HEK293 (cell line): ENCODE measurements at regions not wholly inside any gene's neighbourhood (a gene's known extent, or its start where the extent isn't known, plus 50 kb on each side); places are given as distances from the start of the nearest gene placed in this dataset.

Experiments
- CTCF ChIA-PET: fragments of 350-600 bp; formaldehyde crosslinking; extraction: SDS; loops from one replicate; lab custom pipeline; 2021; ENCODE audit warnings: antibody characterized with exemption; lab: Yijun Ruan, JAX
- POLR2A ChIA-PET: fragments of 300-600 bp; formaldehyde crosslinking; extraction: SDS; loops from one replicate; lab custom pipeline; 2020; ENCODE audit warnings: antibody characterized with exemption, inconsistent platforms; lab: Yijun Ruan, JAX
- H3K27ac ChIP-seq: fragments of 200-500 bp; sonication (Bioruptor generic); 2 replicates; pipeline ENCODE4 v1.5.1; 2014; ENCODE audit warnings: low read depth, low read length, control low read depth, inconsistent platforms; ENCODE audit errors: extremely low read depth
- H3K36me3 ChIP-seq, 2 experiments: fragments of 200-500 bp in 1 of 2; sonication (Bioruptor generic) in 1 of 2; 1 replicate in 1 of 2; 2 replicates in 1 of 2; pipeline ENCODE4 v1.5.1; 2014 to 2017; ENCODE audit warnings: inconsistent platforms in 2 of 2, low read length in 2 of 2; ENCODE audit not compliant: control insufficient read depth in 2 of 2, insufficient read depth in 1 of 2
- H3K4me1 ChIP-seq: fragments of 200-500 bp; sonication (Bioruptor generic); 2 replicates; pipeline ENCODE4 v1.5.1; 2014; ENCODE audit warnings: mild to moderate bottlenecking, low read length, inconsistent platforms; ENCODE audit not compliant: control insufficient read depth, insufficient read depth
- H3K4me3 ChIP-seq: 2 replicates; pipeline ENCODE4 v1.5.1; 2011; ENCODE audit warnings: low read depth, mild to moderate bottlenecking, control low read depth, low read length, moderate library complexity
- H3K9me3 ChIP-seq: fragments of 200-500 bp; sonication (Bioruptor generic); 2 replicates; pipeline ENCODE4 v1.5.1; 2014; ENCODE audit warnings: low read depth, low read length, inconsistent platforms; ENCODE audit not compliant: control insufficient read depth, insufficient read depth
- ATF2 ChIP-seq: fragments of 450-650 bp; formaldehyde crosslinking; IDR thresholded peaks from 2 replicates; pipeline ENCODE4 v1.5.1; 2016; ENCODE audit warnings: missing biosample characterization, missing genetic modification characterization, low read depth
- BCL11B ChIP-seq: fragments of 450-650 bp; formaldehyde crosslinking; IDR thresholded peaks from 2 replicates; pipeline ENCODE4 v1.5.1; 2016; ENCODE audit warnings: low read depth, missing biosample characterization, missing genetic modification characterization
- HIC1 ChIP-seq: fragments of 450-650 bp; formaldehyde crosslinking; IDR thresholded peaks from 2 replicates; pipeline ENCODE4 v1.5.1; 2016; ENCODE audit warnings: missing biosample characterization, missing genetic modification characterization
- KLF1 ChIP-seq: fragments of 450-650 bp; formaldehyde crosslinking; IDR thresholded peaks from 2 replicates; pipeline ENCODE4 v1.5.1; 2016; ENCODE audit warnings: missing biosample characterization, missing genetic modification characterization
- PRDM2 ChIP-seq: fragments of 450-650 bp; formaldehyde crosslinking; IDR thresholded peaks from 2 replicates; pipeline ENCODE4 v1.5.1; 2016; ENCODE audit warnings: missing biosample characterization, missing genetic modification characterization, borderline replicate concordance
- PRDM4 ChIP-seq: fragments of 450-650 bp; formaldehyde crosslinking; IDR thresholded peaks from 2 replicates; pipeline ENCODE4 v1.5.1; 2017; ENCODE audit warnings: missing biosample characterization, missing genetic modification characterization
- YY1 ChIP-seq: fragments of 450-650 bp; formaldehyde crosslinking; IDR thresholded peaks from 2 replicates; pipeline ENCODE4 v1.5.1; 2018; ENCODE audit warnings: missing biosample characterization, missing genetic modification characterization
- ZNF114 ChIP-seq: fragments of 450-650 bp; formaldehyde crosslinking; IDR thresholded peaks from 2 replicates; pipeline ENCODE4 v1.5.0; 2017; ENCODE audit warnings: missing biosample characterization, missing genetic modification characterization
- ZNF146 ChIP-seq: fragments of 450-650 bp; formaldehyde crosslinking; IDR thresholded peaks from 2 replicates; pipeline ENCODE4 v1.5.1; 2016; ENCODE audit warnings: missing biosample characterization, missing genetic modification characterization
- ZNF292 ChIP-seq: fragments of 450-650 bp; formaldehyde crosslinking; IDR thresholded peaks from 2 replicates; pipeline ENCODE4 v1.5.1; 2016; ENCODE audit warnings: low read depth, missing biosample characterization, missing genetic modification characterization, borderline replicate concordance
- ZNF302 ChIP-seq: fragments of 450-650 bp; formaldehyde crosslinking; IDR thresholded peaks from 2 replicates; pipeline ENCODE4 v1.5.1; 2016; ENCODE audit warnings: missing biosample characterization, missing genetic modification characterization, low read depth
- ZNF324 ChIP-seq: fragments of 450-650 bp; formaldehyde crosslinking; IDR thresholded peaks from 2 replicates; pipeline ENCODE4 v1.5.1; 2016; ENCODE audit warnings: missing biosample characterization, missing genetic modification characterization
- ZNF391 ChIP-seq: fragments of 450-650 bp; formaldehyde crosslinking; IDR thresholded peaks from 2 replicates; pipeline ENCODE4 v1.5.1; 2016; ENCODE audit warnings: low read depth, missing biosample characterization, missing genetic modification characterization, borderline replicate concordance
- ZNF488 ChIP-seq: fragments of 450-650 bp; formaldehyde crosslinking; IDR thresholded peaks from 2 replicates; pipeline ENCODE4 v1.5.1; 2016; ENCODE audit warnings: missing biosample characterization, missing genetic modification characterization
- ZNF623 ChIP-seq: fragments of 450-650 bp; formaldehyde crosslinking; IDR thresholded peaks from 2 replicates; pipeline ENCODE4 v1.5.1; 2016; ENCODE audit warnings: missing biosample characterization, missing genetic modification characterization
- ZNF639 ChIP-seq: fragments of 450-650 bp; formaldehyde crosslinking; IDR thresholded peaks from 2 replicates; pipeline ENCODE4 v1.5.1; 2016; ENCODE audit warnings: missing biosample characterization, missing genetic modification characterization
- ZNF677 ChIP-seq: fragments of 450-650 bp; IDR thresholded peaks from 2 replicates; pipeline ENCODE4 v1.5.0; 2018; ENCODE audit warnings: missing biosample characterization, mild to moderate bottlenecking, missing genetic modification characterization, moderate library complexity
- ZNF692 ChIP-seq: fragments of 450-650 bp; formaldehyde crosslinking; IDR thresholded peaks from 2 replicates; pipeline ENCODE4 v1.5.1; 2016; ENCODE audit warnings: missing biosample characterization, missing genetic modification characterization
- ZNF837 ChIP-seq: fragments of 450-650 bp; formaldehyde crosslinking; IDR thresholded peaks from 2 replicates; pipeline ENCODE4 v1.5.1; 2016; ENCODE audit warnings: missing biosample characterization, missing genetic modification characterization

GRCh38 chr3:116916836-116917235 is 207.3 kb downstream of the TUSC7 start (continued):
- TF ChIP-seq ATF2 (tag by site-specific recombination) (no peak), PRDM2 (no peak), ZNF324 (tag by site-specific recombination) (no peak), ZNF837 (tag by site-specific recombination) (no peak), ZNF114 (no peak)

GRCh38 chr3:116920826-116921610 is 211.4 kb downstream of the TUSC7 start:
- CTCF ChIA-PET: no interaction called here
- POLR2A ChIA-PET: no interaction called here
- TF ChIP-seq BCL11B (tag by site-specific recombination) (no peak), ZNF692 (tag by site-specific recombination) (no peak), ZNF623 (tag by site-specific recombination) (no peak), ZNF146 (tag by site-specific recombination) (no peak), ZNF488 (tag by site-specific recombination) (no peak), ZNF677 (tag by site-specific recombination) (no peak), ZNF639 (no peak), PRDM4 (tag by site-specific recombination) (no peak), HIC1 (tag by site-specific recombination) (no peak), YY1 (tag by site-specific recombination) (no peak), ZNF391 (tag by site-specific recombination) (no peak), ZNF302 (tag by site-specific recombination) (no peak), KLF1 (tag by site-specific recombination) (no peak), ZNF292 (tag by site-specific recombination) (no peak)

More at GRCh38 chr3:116920826-116921610, 211.4 kb downstream of the TUSC7 start:
- Histone ChIP-seq H3K9me3 (no peaks in the 10 kb centered on the region), H3K4me1 (no peaks in the 10 kb centered on the region), H3K36me3 (no peaks in the 10 kb centered on the region), H3K27ac (no peak overlapping the region), H3K4me3 (no peak overlapping the region)
